ENCODE measurements at regions not wholly inside any gene's neighbourhood (a gene's known extent, or its start where the extent isn't known, plus 50 kb on each side); places are given as distances from the start of the nearest gene placed in this dataset.

- no peak for TF ChIP-seq POLR2A (IDR thresholded peaks at IDR 0.05)
- TF ChIP-seq CTCF (IDR thresholded peaks at IDR 0.05): no peak
Measured at GRCh38 chr2:81445176-81445575, 1140.6 kb upstream of the LRRTM1 start.

Data from upper lobe of left lung (tissue), 4 donors.